Mucosa of descending colon (tissue), 3 donors: ENCODE measurements at regions not wholly inside any gene's neighbourhood (a gene's known extent, or its start where the extent isn't known, plus 50 kb on each side); places are given as distances from the start of the nearest gene placed in this dataset.

Source experiments
- ATAC-seq: fragments of 200-7000 bp; cut with Tn5 transposase; one replicate; pipeline ENCODE4 v1.9.1; 2020; ENCODE audit warnings: mild to moderate bottlenecking, moderate library complexity
- DNase-seq, 3 donors: peaks; one replicate each; pipeline ENCODE4 v3.0.0-alpha.2; 2020
- H3K36me3 ChIP-seq: fragments of 200-600 bp; one replicate; pipeline ENCODE4 v1.8.0; 2021; ENCODE audit warnings: low read depth, mild to moderate bottlenecking
- H3K4me1 ChIP-seq: fragments of 200-600 bp; one replicate; pipeline ENCODE4 v1.8.0; 2021; ENCODE audit warnings: low read depth, mild to moderate bottlenecking
- H3K4me3 ChIP-seq: fragments of 200-600 bp; one replicate; pipeline ENCODE4 v1.8.0; 2021; ENCODE audit warnings: mild to moderate bottlenecking
- H3K9me3 ChIP-seq: fragments of 200-600 bp; one replicate; pipeline ENCODE4 v1.8.0; 2021; ENCODE audit warnings: mild to moderate bottlenecking
- intact Hi-C, 2 donors: fragments of 100-400 bp; cut with DNase I in 1 of 2; cut with micrococcal nuclease in 1 of 2; formaldehyde crosslinking; loops; one replicate each; pipeline versions ENCODE4 v1.11.0 to v1.11.1; 2022; cut with DNase I, micrococcal nuclease
- TF ChIP-seq, protein P1 (sequence below): fragments of 200-600 bp; IDR thresholded peaks from one replicate; pipeline ENCODE4 v1.8.0; 2022; ENCODE audit warnings: antibody characterized with exemption, mild to moderate bottlenecking
- donor health status: DM: no; HTN: no; CAD: no; lungs with moderate emphysema.
- donor health status: DM: no; HTN: no; CAD: no.
- donor health status: DM: no; HTN: yes; CAD: no.

DNA sequence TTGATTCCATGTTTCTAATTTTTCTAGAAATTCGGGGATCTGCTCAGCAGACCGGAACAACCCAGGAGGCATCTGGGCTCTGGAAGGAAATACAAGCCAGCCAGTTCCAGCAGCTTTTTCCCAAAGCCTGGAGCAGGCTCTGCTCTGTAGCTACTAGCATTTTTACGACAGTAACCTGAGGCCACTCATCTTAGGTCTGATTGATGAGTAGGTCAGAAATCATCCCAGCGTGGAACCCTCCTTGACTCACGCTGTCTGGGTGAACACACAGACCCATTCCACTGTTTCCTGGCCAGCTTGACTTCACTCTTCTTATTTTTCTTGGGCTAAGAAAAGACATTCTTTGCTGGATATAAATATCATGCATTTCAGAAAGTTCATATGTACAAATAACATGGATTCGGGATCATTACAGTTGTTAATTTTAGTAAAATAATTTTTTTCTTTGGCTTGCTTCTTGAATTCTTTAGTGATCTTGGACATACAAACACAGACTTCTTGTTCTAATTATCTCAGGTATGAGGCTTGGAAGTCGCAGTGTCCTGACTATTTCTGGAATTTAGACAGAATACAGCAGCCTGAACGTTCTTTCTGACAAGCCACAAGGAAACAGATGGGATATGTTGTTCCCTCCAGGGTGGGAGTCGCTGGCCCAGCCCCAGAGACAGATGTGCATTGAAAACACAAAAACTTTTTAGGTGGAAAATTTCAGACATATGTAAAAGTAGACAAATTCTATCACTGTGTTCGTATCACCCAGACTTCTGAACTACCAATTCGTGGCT, 54.6 kb upstream of the PITRM1 start:
- TF ChIP-seq, protein P1, sequence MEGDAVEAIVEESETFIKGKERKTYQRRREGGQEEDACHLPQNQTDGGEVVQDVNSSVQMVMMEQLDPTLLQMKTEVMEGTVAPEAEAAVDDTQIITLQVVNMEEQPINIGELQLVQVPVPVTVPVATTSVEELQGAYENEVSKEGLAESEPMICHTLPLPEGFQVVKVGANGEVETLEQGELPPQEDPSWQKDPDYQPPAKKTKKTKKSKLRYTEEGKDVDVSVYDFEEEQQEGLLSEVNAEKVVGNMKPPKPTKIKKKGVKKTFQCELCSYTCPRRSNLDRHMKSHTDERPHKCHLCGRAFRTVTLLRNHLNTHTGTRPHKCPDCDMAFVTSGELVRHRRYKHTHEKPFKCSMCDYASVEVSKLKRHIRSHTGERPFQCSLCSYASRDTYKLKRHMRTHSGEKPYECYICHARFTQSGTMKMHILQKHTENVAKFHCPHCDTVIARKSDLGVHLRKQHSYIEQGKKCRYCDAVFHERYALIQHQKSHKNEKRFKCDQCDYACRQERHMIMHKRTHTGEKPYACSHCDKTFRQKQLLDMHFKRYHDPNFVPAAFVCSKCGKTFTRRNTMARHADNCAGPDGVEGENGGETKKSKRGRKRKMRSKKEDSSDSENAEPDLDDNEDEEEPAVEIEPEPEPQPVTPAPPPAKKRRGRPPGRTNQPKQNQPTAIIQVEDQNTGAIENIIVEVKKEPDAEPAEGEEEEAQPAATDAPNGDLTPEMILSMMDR, result no peak
- ATAC-seq (no peak), DNase-seq (no peak)
- no peaks in the 10 kb centered on the region for H3K36me3 ChIP-seq
- no peak overlapping the region for H3K4me3 ChIP-seq
- no peaks in the 10 kb centered on the region for H3K4me1 ChIP-seq
- H3K9me3 ChIP-seq, result no peaks in the 10 kb centered on the region
- intact Hi-C loops, result no loop called here

DNA sequence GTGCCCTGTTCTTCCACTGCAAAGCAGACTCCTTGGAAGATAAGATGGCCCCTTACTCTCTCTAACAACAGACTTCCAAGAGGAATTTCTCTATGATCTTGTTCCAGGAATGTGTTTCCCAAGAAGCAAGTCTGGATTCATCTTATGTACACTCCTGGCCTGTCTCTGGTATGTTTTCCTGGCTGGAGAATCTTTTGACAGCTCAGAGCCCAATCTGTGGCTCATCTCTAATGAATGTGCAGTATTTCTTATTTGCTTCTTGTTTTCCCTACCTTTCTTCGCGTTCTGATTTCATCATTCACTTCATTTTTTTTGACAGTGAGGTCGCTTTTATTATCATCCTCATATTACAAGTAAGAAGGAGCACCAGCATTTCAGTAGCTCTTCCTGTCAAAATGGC, 53.0 kb upstream of the PITRM1 start:
- Histone ChIP-seq H3K9me3 (no peaks in the 10 kb centered on the region), H3K4me3 (no peak overlapping the region), H3K4me1 (no peaks in the 10 kb centered on the region), H3K36me3 (no peaks in the 10 kb centered on the region)
- TF ChIP-seq, protein P1, result no peak
- no peak for DNase-seq
- intact Hi-C loops, result no loop called here
- no peak for ATAC-seq

DNA sequence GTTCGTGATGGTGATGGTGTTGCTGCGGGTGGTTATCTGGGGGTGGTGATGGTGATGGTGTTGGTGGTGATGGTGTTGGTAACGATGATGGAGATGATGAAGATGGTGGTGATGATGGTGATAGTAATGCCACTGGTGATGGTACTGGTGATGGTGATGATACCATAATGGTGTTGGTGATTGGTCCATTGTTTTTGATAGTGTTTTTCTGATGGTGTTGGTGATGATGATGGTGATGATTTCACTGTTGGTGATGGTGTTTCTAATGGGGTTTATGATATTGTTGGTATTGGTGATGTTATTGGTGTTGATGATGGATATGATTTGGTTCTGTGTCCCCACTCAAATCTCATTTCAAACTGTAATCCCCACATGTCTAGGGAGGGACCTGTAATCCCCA, 51.7 kb upstream of the PITRM1 start:
- no peaks in the 10 kb centered on the region for H3K4me1 ChIP-seq
- TF ChIP-seq, protein P1, result no peak
- no peak overlapping the region for H3K4me3 ChIP-seq
- no peaks in the 10 kb centered on the region for H3K36me3 ChIP-seq
- intact Hi-C loops, result loop anchor here in 1 of 2 donors (5.0 kb wide), 1 partner anchor 883 kb away; no protein-coding TSS in a partner anchor
- ATAC-seq, result no peak
- H3K9me3 ChIP-seq, result no peaks in the 10 kb centered on the region
- DNase-seq, result no peak

DNA sequence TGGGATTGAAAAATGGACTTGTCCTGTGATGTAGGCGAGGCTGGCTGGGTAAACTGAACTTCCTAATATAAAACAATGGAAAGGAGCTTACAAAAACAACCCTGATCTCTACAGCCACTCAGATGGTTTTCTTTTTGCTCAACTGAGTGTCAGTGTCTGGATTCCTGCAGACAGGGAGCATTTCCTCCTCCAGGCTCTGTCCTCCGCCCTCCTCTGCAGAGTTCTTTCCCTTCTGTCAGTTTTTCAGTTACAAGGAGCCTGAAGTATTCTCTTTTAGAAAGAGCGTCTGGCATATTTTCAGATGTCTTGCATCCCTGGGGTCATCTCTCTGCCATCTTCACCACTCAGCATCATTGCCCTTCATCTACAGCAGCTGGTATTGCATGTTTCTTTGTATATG, 50.0 kb upstream of the PITRM1 start:
- DNase-seq, result no peak

More for the DNA sequence above, 50.0 kb upstream of the PITRM1 start:
- Histone ChIP-seq H3K4me1 (no peaks in the 10 kb centered on the region), H3K9me3 (no peaks in the 10 kb centered on the region), H3K4me3 (no peak overlapping the region), H3K36me3 (no peaks in the 10 kb centered on the region)
- intact Hi-C loops, result loop anchor here in 1 of 2 donors (5.0 kb wide), 1 partner anchor 885 kb away; no protein-coding TSS in a partner anchor
- TF ChIP-seq, protein P1, result no peak
- no peak for ATAC-seq
